ENCODE measurements at regions not wholly inside any gene's neighbourhood (a gene's known extent, or its start where the extent isn't known, plus 50 kb on each side); places are given as distances from the start of the nearest gene placed in this dataset.

- no peak overlapping the region for H3K27ac Mint-ChIP-seq
- ATAC-seq (replicated peaks) = no peak
- H3K4me1 Mint-ChIP-seq = no peaks in the 10 kb centered on the region
- peaks cover 3% of the 10 kb centered on the region for H3K27me3 Mint-ChIP-seq
- H3K4me3 Mint-ChIP-seq = no peak overlapping the region
- no peaks in the 10 kb centered on the region for H3K36me3 Mint-ChIP-seq (ENCODE audit: low read depth)
- H3K9me3 Mint-ChIP-seq = no peaks in the 10 kb centered on the region
Measured at GRCh38 chr4:14518136-14518535, 484.1 kb upstream of the CPEB2 start.

- ATAC-seq (replicated peaks) = no peak
- no peaks in the 10 kb centered on the region for H3K4me1 Mint-ChIP-seq
- H3K27me3 Mint-ChIP-seq = no peaks in the 10 kb centered on the region
- H3K36me3 Mint-ChIP-seq (ENCODE audit: low read depth) = no peaks in the 10 kb centered on the region
- H3K27ac Mint-ChIP-seq = no peak overlapping the region
- H3K9me3 Mint-ChIP-seq = no peaks in the 10 kb centered on the region
- no peak overlapping the region for H3K4me3 Mint-ChIP-seq
Measured at GRCh38 chr4:14520171-14520570, 482.1 kb upstream of the CPEB2 start.

GRCh38 chr4:14524276-14524675 lies 478.0 kb upstream of the CPEB2 start:
- Mint-ChIP-seq H3K9me3 (no peaks in the 10 kb centered on the region), H3K27ac (no peak overlapping the region), H3K36me3 (ENCODE audit: low read depth) (no peaks in the 10 kb centered on the region), H3K27me3 (peaks cover 3% of the 10 kb centered on the region), H3K4me1 (no peaks in the 10 kb centered on the region), H3K4me3 (no peak overlapping the region)
- ATAC-seq (replicated peaks) = no peak

- Mint-ChIP-seq H3K4me3 (no peak overlapping the region), H3K9me3 (no peaks in the 10 kb centered on the region), H3K36me3 (ENCODE audit: low read depth) (no peaks in the 10 kb centered on the region)
Measured at GRCh38 chr4:14528918-14529317, 473.4 kb upstream of the CPEB2 start.

GRCh38 chr4:14529653-14530052 lies 472.6 kb upstream of the CPEB2 start:
- H3K4me3 Mint-ChIP-seq = no peak overlapping the region
- H3K4me1 Mint-ChIP-seq = no peaks in the 10 kb centered on the region
- H3K36me3 Mint-ChIP-seq (ENCODE audit: low read depth) = no peaks in the 10 kb centered on the region
- no peak for ATAC-seq (replicated peaks)
- peaks cover 3% of the 10 kb centered on the region for H3K27me3 Mint-ChIP-seq
- H3K9me3 Mint-ChIP-seq = no peaks in the 10 kb centered on the region
- no peak overlapping the region for H3K27ac Mint-ChIP-seq

More at GRCh38 chr4:14528918-14529317, 473.4 kb upstream of the CPEB2 start:
- Mint-ChIP-seq H3K27ac (no peak overlapping the region), H3K27me3 (peaks cover 3% of the 10 kb centered on the region), H3K4me1 (no peaks in the 10 kb centered on the region)
- no peak for ATAC-seq (replicated peaks)

- Mint-ChIP-seq H3K4me3 (no peak overlapping the region), H3K36me3 (ENCODE audit: low read depth) (no peaks in the 10 kb centered on the region), H3K9me3 (no peaks in the 10 kb centered on the region), H3K27me3 (no peaks in the 10 kb centered on the region), H3K27ac (no peak overlapping the region), H3K4me1 (no peaks in the 10 kb centered on the region)
- no peak for ATAC-seq (replicated peaks)
Measured at GRCh38 chr4:14532436-14532835, 469.8 kb upstream of the CPEB2 start.

- no peaks in the 10 kb centered on the region for H3K9me3 Mint-ChIP-seq
- no peak overlapping the region for H3K4me3 Mint-ChIP-seq
- H3K27ac Mint-ChIP-seq = no peak overlapping the region
- no peaks in the 10 kb centered on the region for H3K4me1 Mint-ChIP-seq
- ATAC-seq (replicated peaks) = no peak
- no peaks in the 10 kb centered on the region for H3K36me3 Mint-ChIP-seq (ENCODE audit: low read depth)
- no peaks in the 10 kb centered on the region for H3K27me3 Mint-ChIP-seq
Measured at GRCh38 chr4:14539246-14539645, 463.0 kb upstream of the CPEB2 start.

GRCh38 chr4:14545163-14545562 lies 457.1 kb upstream of the CPEB2 start:
- no peak for ATAC-seq (replicated peaks)
- H3K4me3 Mint-ChIP-seq = no peak overlapping the region

GRCh38 chr4:14545807-14546206 lies 456.5 kb upstream of the CPEB2 start:
- no peak overlapping the region for H3K4me3 Mint-ChIP-seq
- no peak overlapping the region for H3K27ac Mint-ChIP-seq
- no peak for ATAC-seq (replicated peaks)
- H3K9me3 Mint-ChIP-seq = peaks cover 3% of the 10 kb centered on the region
- H3K4me1 Mint-ChIP-seq = no peaks in the 10 kb centered on the region
- H3K27me3 Mint-ChIP-seq = no peaks in the 10 kb centered on the region
- no peaks in the 10 kb centered on the region for H3K36me3 Mint-ChIP-seq (ENCODE audit: low read depth)

More at GRCh38 chr4:14545163-14545562, 457.1 kb upstream of the CPEB2 start:
- Mint-ChIP-seq H3K9me3 (peaks cover 3% of the 10 kb centered on the region), H3K27ac (no peak overlapping the region), H3K27me3 (no peaks in the 10 kb centered on the region), H3K36me3 (ENCODE audit: low read depth) (no peaks in the 10 kb centered on the region), H3K4me1 (no peaks in the 10 kb centered on the region)

GRCh38 chr4:14552119-14552518 lies 450.2 kb upstream of the CPEB2 start:
- ATAC-seq (replicated peaks) = no peak
- peaks cover 7% of the 10 kb centered on the region for H3K9me3 Mint-ChIP-seq
- no peaks in the 10 kb centered on the region for H3K27me3 Mint-ChIP-seq
- no peak overlapping the region for H3K27ac Mint-ChIP-seq
- H3K36me3 Mint-ChIP-seq (ENCODE audit: low read depth) = no peaks in the 10 kb centered on the region
- H3K4me3 Mint-ChIP-seq = no peak overlapping the region
- H3K4me1 Mint-ChIP-seq = no peaks in the 10 kb centered on the region

- no peak for ATAC-seq (replicated peaks)
- Mint-ChIP-seq H3K4me1 (no peaks in the 10 kb centered on the region), H3K4me3 (no peak overlapping the region), H3K27me3 (peaks cover 9% of the 10 kb centered on the region), H3K27ac (no peak overlapping the region), H3K9me3 (peaks cover 3% of the 10 kb centered on the region), H3K36me3 (ENCODE audit: low read depth) (no peaks in the 10 kb centered on the region)
Measured at GRCh38 chr4:14559646-14560045, 442.6 kb upstream of the CPEB2 start.

GRCh38 chr4:14560577-14560976 lies 441.7 kb upstream of the CPEB2 start:
- H3K4me3 Mint-ChIP-seq = no peak overlapping the region

GRCh38 chr4:14562901-14563300 lies 439.4 kb upstream of the CPEB2 start:
- Mint-ChIP-seq H3K27me3 (peaks cover 9% of the 10 kb centered on the region), H3K4me3 (no peak overlapping the region), H3K27ac (no peak overlapping the region)

More at GRCh38 chr4:14560577-14560976, 441.7 kb upstream of the CPEB2 start:
- H3K9me3 Mint-ChIP-seq = peaks cover 3% of the 10 kb centered on the region
- no peak for ATAC-seq (replicated peaks)
- H3K36me3 Mint-ChIP-seq (ENCODE audit: low read depth) = no peaks in the 10 kb centered on the region
- no peaks in the 10 kb centered on the region for H3K4me1 Mint-ChIP-seq
- H3K27ac Mint-ChIP-seq = no peak overlapping the region
- H3K27me3 Mint-ChIP-seq = peaks cover 9% of the 10 kb centered on the region

GRCh38 chr4:14564281-14564680 lies 438.0 kb upstream of the CPEB2 start:
- H3K9me3 Mint-ChIP-seq = peaks cover 3% of the 10 kb centered on the region
- ATAC-seq (replicated peaks) = no peak
- H3K36me3 Mint-ChIP-seq (ENCODE audit: low read depth) = no peaks in the 10 kb centered on the region
- peaks cover 9% of the 10 kb centered on the region for H3K27me3 Mint-ChIP-seq
- no peaks in the 10 kb centered on the region for H3K4me1 Mint-ChIP-seq
- no peak overlapping the region for H3K4me3 Mint-ChIP-seq
- no peak overlapping the region for H3K27ac Mint-ChIP-seq

More at GRCh38 chr4:14562901-14563300, 439.4 kb upstream of the CPEB2 start:
- Mint-ChIP-seq H3K36me3 (ENCODE audit: low read depth) (no peaks in the 10 kb centered on the region), H3K4me1 (no peaks in the 10 kb centered on the region), H3K9me3 (peaks cover 3% of the 10 kb centered on the region)
- no peak for ATAC-seq (replicated peaks)

GRCh38 chr4:14566518-14566917 lies 435.8 kb upstream of the CPEB2 start:
- peak; percentile 19 for ATAC-seq (replicated peaks)
- Mint-ChIP-seq H3K4me1 (no peaks in the 10 kb centered on the region), H3K9me3 (peaks cover 2% of the 10 kb centered on the region), H3K27me3 (peaks cover 5% of the 10 kb centered on the region), H3K4me3 (no peak overlapping the region), H3K27ac (no peak overlapping the region), H3K36me3 (ENCODE audit: low read depth) (no peaks in the 10 kb centered on the region)

GRCh38 chr4:14568351-14568750 lies 433.9 kb upstream of the CPEB2 start:
- Mint-ChIP-seq H3K9me3 (no peaks in the 10 kb centered on the region), H3K27me3 (no peaks in the 10 kb centered on the region), H3K36me3 (ENCODE audit: low read depth) (no peaks in the 10 kb centered on the region), H3K4me1 (no peaks in the 10 kb centered on the region), H3K27ac (no peak overlapping the region), H3K4me3 (no peak overlapping the region)
- no peak for ATAC-seq (replicated peaks)

Data from activated T-helper 17 cell treated with anti-CD3 and anti-CD28 coated beads, Interleukin-2, amount 50 U/mL, for 72 hours (primary cell).